Loucy (cell line): ENCODE measurements at regions not wholly inside any gene's neighbourhood (a gene's known extent, or its start where the extent isn't known, plus 50 kb on each side); places are given as distances from the start of the nearest gene placed in this dataset.

Experiments
- H2AFZ ChIP-seq: fragments of 200-600 bp; sonication (generic); 2 replicates; pipeline ENCODE4 v1.6.0; 2016; ENCODE audit warnings: antibody characterized with exemption, mild to moderate bottlenecking, low read length, moderate library complexity
- H3F3A ChIP-seq: fragments of 200-600 bp; 2 replicates; pipeline ENCODE4 v1.6.0; 2016; ENCODE audit warnings: antibody characterized with exemption, low read depth, mild to moderate bottlenecking
- H3K27me3 ChIP-seq: fragments of 200-600 bp; sonication (generic); 2 replicates; pipeline ENCODE4 v1.6.1; 2014; ENCODE audit warnings: low read length, mild to moderate bottlenecking; ENCODE audit not compliant: insufficient read depth, poor library complexity, severe bottlenecking
- H3K36me3 ChIP-seq: fragments of 200-600 bp; sonication (generic); 2 replicates; pipeline ENCODE4 v1.6.1; 2016; ENCODE audit warnings: low read length; ENCODE audit not compliant: insufficient read depth
- H3K4me1 ChIP-seq: fragments of 200-600 bp; sonication (generic); 2 replicates; pipeline ENCODE4 v1.5.1; 2014; ENCODE audit warnings: low read length, mild to moderate bottlenecking; ENCODE audit not compliant: insufficient read depth, poor library complexity, severe bottlenecking
- H3K4me2 ChIP-seq: fragments of 200-600 bp; sonication (generic); 2 replicates; pipeline ENCODE4 v1.6.0; 2014; ENCODE audit warnings: antibody characterized with exemption, low read length, low read depth, mild to moderate bottlenecking; ENCODE audit not compliant: poor library complexity, severe bottlenecking
- H3K4me3 ChIP-seq: fragments of 200-600 bp; sonication (generic); 2 replicates; pipeline ENCODE4 v1.5.1; 2014; ENCODE audit warnings: low read length, mild to moderate bottlenecking, mixed read lengths; ENCODE audit not compliant: poor library complexity, severe bottlenecking
- H3K79me2 ChIP-seq: fragments of 200-600 bp; sonication (generic); 2 replicates; pipeline ENCODE4 v1.6.1; 2014; ENCODE audit warnings: low read length; ENCODE audit not compliant: insufficient read depth
- H3K9ac ChIP-seq: fragments of 200-600 bp; sonication (generic); 2 replicates; pipeline ENCODE4 v1.6.0; 2014; ENCODE audit warnings: mild to moderate bottlenecking, low read depth, low read length, moderate library complexity; ENCODE audit not compliant: poor library complexity, severe bottlenecking
- H3K9me2 ChIP-seq: fragments of 200-600 bp; sonication (generic); replicated peaks from 2 replicates; pipeline ENCODE4 v1.6.1; 2016; ENCODE audit warnings: low read depth, low read length, mixed read lengths
- H3K9me3 ChIP-seq: fragments of 200-600 bp; sonication (generic); 2 replicates; pipeline ENCODE4 v1.6.1; 2014; ENCODE audit warnings: mild to moderate bottlenecking, antibody characterized with exemption, low read length, low read depth; ENCODE audit not compliant: insufficient read depth
- H4K20me1 ChIP-seq: fragments of 200-600 bp; sonication (generic); 2 replicates; pipeline ENCODE4 v1.6.0; 2014; ENCODE audit warnings: antibody characterized with exemption, low read length, mild to moderate bottlenecking; ENCODE audit not compliant: insufficient read depth, poor library complexity, severe bottlenecking
- CTCF ChIP-seq: fragments of 200-600 bp; sonication (generic); conservative IDR thresholded peaks from 2 replicates; pipeline ENCODE4 v1.5.1; 2014; ENCODE audit warnings: mild to moderate bottlenecking, antibody characterized with exemption, low read length
- EZH2phosphoT487 ChIP-seq: fragments of 200-600 bp; IDR thresholded peaks from 2 replicates; pipeline ENCODE4 v1.6.1; 2018; ENCODE audit warnings: antibody characterized with exemption, mild to moderate bottlenecking, moderate library complexity, borderline replicate concordance

- Histone ChIP-seq H2AFZ (no peak overlapping the region), H4K20me1 (no peaks in the 10 kb centered on the region), H3K27me3 (no peaks in the 10 kb centered on the region), H3K36me3 (no peaks in the 10 kb centered on the region), H3K4me2 (no peak overlapping the region), H3K4me1 (no peaks in the 10 kb centered on the region), H3K79me2 (no peaks in the 10 kb centered on the region), H3K9me2 (no peaks in the 10 kb centered on the region), H3F3A (no peaks in the 10 kb centered on the region), H3K9me3 (peaks cover 23% of the 10 kb centered on the region), H3K9ac (no peak overlapping the region), H3K4me3 (no peak overlapping the region)
- TF ChIP-seq EZH2phosphoT487 (no peak), CTCF (no peak)
Measured at GRCh38 chr4:114173968-114174367, 194.5 kb upstream of the ARSJ start.

- Histone ChIP-seq H2AFZ (no peak overlapping the region), H3K36me3 (no peaks in the 10 kb centered on the region), H3K9ac (no peak overlapping the region), H3K4me1 (no peaks in the 10 kb centered on the region), H3K79me2 (no peaks in the 10 kb centered on the region), H3K9me2 (no peaks in the 10 kb centered on the region), H4K20me1 (no peaks in the 10 kb centered on the region), H3K27me3 (no peaks in the 10 kb centered on the region), H3K4me2 (no peak overlapping the region), H3K9me3 (peaks cover 21% of the 10 kb centered on the region), H3K4me3 (no peak overlapping the region), H3F3A (no peaks in the 10 kb centered on the region)
- no peak for TF ChIP-seq CTCF
- TF ChIP-seq EZH2phosphoT487 = no peak
Measured at GRCh38 chr4:114177628-114178027, 198.2 kb upstream of the ARSJ start.

- Histone ChIP-seq H3K36me3 (no peaks in the 10 kb centered on the region), H3K4me3 (no peak overlapping the region), H3F3A (no peaks in the 10 kb centered on the region), H2AFZ (no peak overlapping the region), H3K9me2 (no peaks in the 10 kb centered on the region), H4K20me1 (no peaks in the 10 kb centered on the region), H3K9ac (no peak overlapping the region), H3K4me1 (no peaks in the 10 kb centered on the region), H3K27me3 (no peaks in the 10 kb centered on the region), H3K79me2 (no peaks in the 10 kb centered on the region), H3K4me2 (no peak overlapping the region), H3K9me3 (peaks cover 16% of the 10 kb centered on the region)
- TF ChIP-seq EZH2phosphoT487 (no peak), CTCF (no peak)
Measured at GRCh38 chr4:114178392-114178791, 198.9 kb upstream of the ARSJ start.
